ENCODE measurements at regions not wholly inside any gene's neighbourhood (a gene's known extent, or its start where the extent isn't known, plus 50 kb on each side); places are given as distances from the start of the nearest gene placed in this dataset.

DNA sequence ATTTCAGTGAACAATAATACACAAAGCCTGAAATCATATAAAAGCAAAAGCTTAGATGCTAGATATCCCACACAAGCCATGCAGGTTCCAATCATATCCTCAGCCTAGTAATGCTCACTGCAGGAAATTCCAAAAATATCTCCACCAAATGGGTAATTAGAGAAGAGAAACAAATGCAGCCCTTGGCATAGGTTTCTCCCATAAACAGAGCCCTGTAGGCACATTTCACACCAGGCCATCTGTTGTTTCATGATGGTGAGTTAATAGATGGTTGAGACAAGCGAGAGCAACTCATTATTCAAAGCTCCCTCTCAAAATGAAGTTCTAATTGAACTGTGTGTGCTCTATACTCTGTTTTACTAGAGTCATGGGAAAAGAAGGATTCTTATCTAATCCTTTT is 154.6 kb upstream of the TRPC6 start:
- Histone ChIP-seq H3K4ac (ENCODE audit: low read depth, low read length) (no peak overlapping the region), H3K4me2 (ENCODE audit: low read depth, low read length) (peak overlapping the region; percentile 0; the same call in 1 of the 2 replicates), H3K9me3 (ENCODE audit: control insufficient read depth, insufficient read depth, low read length) (no peaks in the 10 kb centered on the region), H3K9me1 (ENCODE audit: insufficient read depth, low read length) (no peaks in the 10 kb centered on the region), H2BK120ac (ENCODE audit: low read depth, low read length) (no peak overlapping the region), H3K4me1 (ENCODE audit: control insufficient read depth, insufficient read depth, low read length) (no peaks in the 10 kb centered on the region), H3K79me1 (ENCODE audit: low read depth in 1 of 2, low read length in 2 of 2) (no peaks in the 10 kb centered on the region), H2AFZ (replicated peaks; ENCODE audit: low read length, poor library complexity) (no peak overlapping the region), H4K20me1 (ENCODE audit: insufficient read depth, low read length) (no peaks in the 10 kb centered on the region), H2AK9ac (replicated peaks; ENCODE audit: low read depth, low read length, poor library complexity) (no peak overlapping the region), H3K4me3 (ENCODE audit: insufficient read depth, low read depth, low read length) (no peak overlapping the region), H3K23ac (ENCODE audit: low read depth, low read length) (no peak overlapping the region), H2BK20ac (ENCODE audit: low read depth, low read length) (0 out of 2 replicates have a peak overlapping the region, but pooled peaks have one; percentile 11), H3K36me3 (ENCODE audit: control insufficient read depth, insufficient read depth, low read length) (no peaks in the 10 kb centered on the region), H3K27me3 (ENCODE audit: control insufficient read depth, insufficient read depth, low read length) (no peaks in the 10 kb centered on the region), H3K27ac (ENCODE audit: insufficient read depth, low read length) (no peak overlapping the region), H3K14ac (replicated peaks; ENCODE audit: low read depth, low read length) (0 out of 2 replicates have a peak overlapping the region, but pooled peaks have one; percentile 10), H3K56ac (ENCODE audit: extremely low read depth, insufficient read depth, low read length) (no peak overlapping the region), H3K9ac (ENCODE audit: low read depth, low read length) (no peak overlapping the region), H2BK5ac (ENCODE audit: low read depth, low read length, poor library complexity, severe bottlenecking) (peak overlapping the region; percentile 32), H2BK15ac (ENCODE audit: low read depth, low read length) (no peak overlapping the region), H4K8ac (ENCODE audit: low read depth in 2 of 2, low read length in 2 of 2) (no peak overlapping the region), H2AK5ac (ENCODE audit: low read depth, low read length) (no peak overlapping the region), H3K18ac (ENCODE audit: low read depth, low read length) (no peak overlapping the region), H4K5ac (ENCODE audit: low read depth, low read length) (no peak overlapping the region), H4K91ac (ENCODE audit: insufficient read depth, low read depth, low read length) (no peak overlapping the region)
- TF ChIP-seq BHLHE40 (IDR thresholded peaks at IDR 0.05; ENCODE audit: low read depth, low read length) = no peak
- TF ChIP-seq SMC3 (IDR thresholded peaks at IDR 0.05; ENCODE audit: low read depth, low read length) = no peak
- TF ChIP-seq USF2 (IDR thresholded peaks at IDR 0.05; ENCODE audit: low read depth, low read length) = no peak
- no peak for TF ChIP-seq RAD21 (IDR thresholded peaks at IDR 0.05; ENCODE audit: low read length)
- no peak for TF ChIP-seq CEBPB (IDR thresholded peaks at IDR 0.05; ENCODE audit: low read depth, low read length)
- no peak for TF ChIP-seq NFE2L2 (IDR thresholded peaks at IDR 0.05; ENCODE audit: low read depth, low read length)
- TF ChIP-seq ELK1 (IDR thresholded peaks at IDR 0.05; ENCODE audit: borderline replicate concordance, low read depth, low read length) = no peak
- no peak for TF ChIP-seq RFX5 (IDR thresholded peaks at IDR 0.05; ENCODE audit: low read depth, low read length)
- TF ChIP-seq MAFK (IDR thresholded peaks at IDR 0.05; ENCODE audit: low read depth, low read length) = no peak
- DNase-seq = no peak
- ChIA-PET POLR2A (ENCODE audit: unreplicated experiment) (no interaction called here), CTCF (interaction anchor here (0.6 kb wide), 1 partner anchor 121 kb away, joined by 3 read pairs; no protein-coding TSS in a partner anchor)
- in situ Hi-C loops (cut with MboI; ENCODE audit: low sequenced_read_pairs) (no loop called here), dilution Hi-C loops (cut with HindIII; ENCODE audit: low sequenced_read_pairs, unreplicated experiment) (no loop called here), intact Hi-C loops (cut with micrococcal nuclease) (no loop called here)
- peak; percentile 79 for ATAC-seq (ENCODE audit: low read depth)
- WGBS, 2 experiments (ENCODE audit: extremely low coverage in 2 of 2, insufficient read length in 1 of 2) = no CpG with 5 or more reads among the region's 1 CpG
- no TSS peak for BruUV-seq (replicated peaks)

All from IMR-90 (cell line).